ENCODE measurements at regions not wholly inside any gene's neighbourhood (a gene's known extent, or its start where the extent isn't known, plus 50 kb on each side); places are given as distances from the start of the nearest gene placed in this dataset.

GRCh38 chr7:22587322-22587721 lies 87.3 kb upstream of the STEAP1B start:
- TF ChIP-seq CTCF (IDR thresholded peaks at IDR 0.05; ENCODE audit: low read depth, low read length, missing input control) (no peak), YY1 (IDR thresholded peaks at IDR 0.05) (no peak), GABPA (IDR thresholded peaks at IDR 0.05 in 1 of 2, conservative IDR thresholded peaks at IDR 0.05 in 1 of 2) (no peak), EGR1 (IDR thresholded peaks at IDR 0.05; ENCODE audit: low read depth in 2 of 2) (no peak), RAD21 (IDR thresholded peaks at IDR 0.05) (no peak)

Measured in liver (tissue), 3 donors.